H9 (cell line): ENCODE measurements at regions not wholly inside any gene's neighbourhood (a gene's known extent, or its start where the extent isn't known, plus 50 kb on each side); places are given as distances from the start of the nearest gene placed in this dataset.

Experiments used
- DNase-seq: peaks from one replicate; pipeline ENCODE4 v3.0.0-alpha.2; 2017
- H2AFZ ChIP-seq: one replicate; pipeline ENCODE4 v1.6.1; 2013; ENCODE audit warnings: mild to moderate bottlenecking, low read length, control low read depth, moderate library complexity
- H2AK5ac ChIP-seq: 2 replicates; pipeline ENCODE4 v1.6.1; 2013; ENCODE audit warnings: low read length, control low read depth, mixed read lengths; ENCODE audit not compliant: insufficient read length
- H2BK120ac ChIP-seq: one replicate; pipeline ENCODE4 v1.6.1; 2013; ENCODE audit warnings: low read depth, mild to moderate bottlenecking, low read length, control low read depth, inconsistent platforms; ENCODE audit not compliant: poor library complexity, severe bottlenecking
- H2BK12ac ChIP-seq: 2 replicates; pipeline ENCODE4 v1.6.1; 2013; ENCODE audit warnings: low read length, control low read depth, mixed read lengths, low read depth; ENCODE audit not compliant: insufficient read length
- H2BK15ac ChIP-seq: 2 replicates; pipeline ENCODE4 v1.6.1; 2013; ENCODE audit warnings: low read depth, low read length, control low read depth
- H2BK20ac ChIP-seq: one replicate; pipeline ENCODE4 v1.6.1; 2013; ENCODE audit warnings: low read depth, mild to moderate bottlenecking, low read length, control low read depth, inconsistent platforms; ENCODE audit not compliant: poor library complexity, severe bottlenecking
- H2BK5ac ChIP-seq: 2 replicates; pipeline ENCODE4 v1.6.1; 2013; ENCODE audit warnings: low read length, control low read depth, mixed read lengths; ENCODE audit not compliant: insufficient read length
- H3K14ac ChIP-seq: 2 replicates; pipeline ENCODE4 v1.6.1; 2013; ENCODE audit warnings: low read length, control low read depth; ENCODE audit not compliant: insufficient read depth
- H3K18ac ChIP-seq: 2 replicates; pipeline ENCODE4 v1.6.1; 2013; ENCODE audit warnings: low read depth, mild to moderate bottlenecking, mixed read lengths, low read length, control low read depth; ENCODE audit not compliant: insufficient read length
- H3K23ac ChIP-seq: 2 replicates; pipeline ENCODE4 v1.6.1; 2013; ENCODE audit warnings: low read length, control low read depth, mixed read lengths, low read depth; ENCODE audit not compliant: insufficient read length
- H3K23me2 ChIP-seq: 2 replicates; pipeline ENCODE4 v1.6.1; 2013; ENCODE audit warnings: low read depth, mild to moderate bottlenecking, mixed read lengths, low read length, control low read depth; ENCODE audit not compliant: insufficient read length, poor library complexity, severe bottlenecking
- H3K27ac ChIP-seq: 2 replicates; pipeline ENCODE4 v1.5.1; 2013; ENCODE audit warnings: low read length, control low read depth, mixed read lengths, low read depth; ENCODE audit not compliant: insufficient read length
- H3K27me3 ChIP-seq: 2 replicates; pipeline ENCODE4 v1.6.1; 2013; ENCODE audit warnings: low read length, control low read depth, inconsistent platforms; ENCODE audit not compliant: insufficient read depth
- H3K4ac ChIP-seq: 2 replicates; pipeline ENCODE4 v1.6.1; 2013; ENCODE audit warnings: low read depth, mild to moderate bottlenecking, control low read depth, inconsistent platforms, low read length, moderate library complexity
- H3K4me1 ChIP-seq: 2 replicates; pipeline ENCODE4 v1.6.1; 2013; ENCODE audit warnings: low read length, control low read depth, inconsistent platforms; ENCODE audit not compliant: insufficient read depth
- H3K4me2 ChIP-seq: 2 replicates; pipeline ENCODE4 v1.6.1; 2013; ENCODE audit warnings: low read length, control low read depth, mixed read lengths; ENCODE audit not compliant: insufficient read length, insufficient read depth
- H3K56ac ChIP-seq: 2 replicates; pipeline ENCODE4 v1.6.1; 2013; ENCODE audit warnings: low read depth, mild to moderate bottlenecking, mixed read lengths, low read length, control low read depth; ENCODE audit not compliant: insufficient read length
- H3K79me1 ChIP-seq: 2 replicates; pipeline ENCODE4 v1.6.1; 2013; ENCODE audit warnings: low read depth, mild to moderate bottlenecking, moderate library complexity, low read length, control low read depth, inconsistent platforms; ENCODE audit not compliant: insufficient read depth, poor library complexity, severe bottlenecking
- H3K79me2 ChIP-seq: 2 replicates; pipeline ENCODE4 v1.6.1; 2013; ENCODE audit warnings: low read length, control low read depth, inconsistent platforms; ENCODE audit not compliant: insufficient read depth
- H3K9ac ChIP-seq: 2 replicates; pipeline ENCODE4 v1.6.1; 2013; ENCODE audit warnings: low read length, control low read depth, mixed read lengths; ENCODE audit not compliant: insufficient read length; ENCODE audit errors: extremely low read depth
- H3K9me3 ChIP-seq: one replicate; pipeline ENCODE4 v1.6.1; 2013; ENCODE audit warnings: low read depth, low read length, inconsistent platforms; ENCODE audit not compliant: control insufficient read depth
- H3T11ph ChIP-seq: one replicate; pipeline ENCODE4 v1.6.1; 2013; ENCODE audit warnings: mild to moderate bottlenecking, low read length, control low read depth, inconsistent platforms
- H4K20me1 ChIP-seq: one replicate; pipeline ENCODE4 v1.6.1; 2013; ENCODE audit not compliant: control insufficient read depth, insufficient read length, insufficient read depth
- H4K5ac ChIP-seq: 2 replicates; pipeline ENCODE4 v1.6.1; 2013; ENCODE audit warnings: low read depth, mild to moderate bottlenecking, mixed read lengths, low read length, control low read depth; ENCODE audit not compliant: insufficient read length
- H4K8ac ChIP-seq: replicated peaks from 2 replicates; pipeline ENCODE4 v1.6.1; 2013; ENCODE audit warnings: low read length, control low read depth, mixed read lengths, low read depth; ENCODE audit not compliant: insufficient read length
- H4K91ac ChIP-seq: 2 replicates; pipeline ENCODE4 v1.6.1; 2013; ENCODE audit warnings: low read depth, mild to moderate bottlenecking, moderate library complexity, mixed read lengths, low read length, control low read depth; ENCODE audit not compliant: insufficient read length
- H3K27ac Mint-ChIP-seq, 3 experiments: 2 replicates in 2 of 3; 3 replicates in 1 of 3; pipeline ENCODE4 v1.8.0; 2020 to 2021; ENCODE audit warnings: mixed read lengths in 3 of 3, mild to moderate bottlenecking in 1 of 3, moderate library complexity in 1 of 3
- H3K27me3 Mint-ChIP-seq: 2 replicates; pipeline ENCODE4 v1.8.0; 2021; ENCODE audit warnings: low read depth, mild to moderate bottlenecking, moderate library complexity, mixed read lengths
- H3K36me3 Mint-ChIP-seq, 3 experiments: 2 replicates in 2 of 3; 3 replicates in 1 of 3; pipeline ENCODE4 v1.8.0; 2020 to 2021; ENCODE audit warnings: low read depth in 3 of 3, mixed read lengths in 3 of 3; ENCODE audit not compliant: insufficient read depth in 1 of 3
- H3K4me1 Mint-ChIP-seq, 2 experiments: 2 replicates each; pipeline ENCODE4 v1.8.0; 2020; ENCODE audit warnings: mixed read lengths in 2 of 2
- H3K4me3 Mint-ChIP-seq, 2 experiments: 2 replicates in 1 of 2; 3 replicates in 1 of 2; pipeline ENCODE4 v1.8.0; 2020 to 2021; ENCODE audit warnings: mild to moderate bottlenecking in 2 of 2, mixed read lengths in 2 of 2, moderate library complexity in 1 of 2
- H3K9me3 Mint-ChIP-seq, 2 experiments: 2 replicates in 1 of 2; 3 replicates in 1 of 2; pipeline ENCODE4 v1.8.0; 2020; ENCODE audit warnings: mild to moderate bottlenecking in 2 of 2, mixed read lengths in 2 of 2, moderate library complexity in 1 of 2
- WGBS: extraction: QIAGEN DNeasy Blood & Tissue Kit; methylation state at CpG from one replicate; pipeline ENCODE4 v1.1.7; 2013; ENCODE audit warnings: missing lambda C conversion rate, low lambda C conversion rate, mixed read lengths; ENCODE audit not compliant: insufficient read length; ENCODE audit errors: extremely low coverage; 5-methylcytosine and 5-hydroxymethylcytosine counted together
- TF ChIP-seq, protein P1 (sequence below): fragments of 200-600 bp; sonication (generic); conservative IDR thresholded peaks from 3 replicates; pipeline ENCODE4 v1.8.0; 2021; ENCODE audit warnings: antibody characterized with exemption, mild to moderate bottlenecking

DNA sequence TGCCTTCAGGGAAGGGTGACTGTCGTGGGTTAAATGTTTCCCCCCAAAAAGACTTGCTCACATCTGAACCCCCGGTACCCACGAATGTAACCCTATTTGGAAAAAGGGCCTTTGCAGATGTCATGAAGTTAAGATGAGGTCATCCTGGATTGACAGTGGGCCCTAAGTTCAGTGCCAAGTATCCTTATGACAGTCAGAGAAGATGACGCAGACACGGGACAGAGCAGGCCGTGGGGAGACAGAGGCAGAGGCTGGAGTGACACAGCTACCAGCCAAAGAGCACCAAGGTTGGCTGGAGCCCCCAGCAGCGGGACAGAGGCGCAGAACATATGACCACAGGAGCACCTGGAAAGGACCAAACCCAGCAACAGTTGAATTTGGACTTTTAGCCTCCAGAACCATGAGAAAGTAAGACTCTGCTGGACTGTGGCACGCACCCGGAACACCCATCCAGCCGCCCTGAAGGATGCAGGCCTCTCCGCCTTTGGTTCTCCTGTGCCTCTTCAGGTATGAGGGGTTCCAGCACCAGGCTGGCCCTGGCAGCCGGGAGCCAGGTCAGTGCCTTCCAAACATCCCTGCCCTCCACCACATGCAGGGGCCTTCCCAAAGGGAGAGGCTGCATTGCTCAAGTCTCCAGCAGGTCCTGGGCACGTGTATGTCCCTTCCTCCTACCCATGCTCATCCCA, 104.0 kb downstream of the FOXL1 start:
- Histone ChIP-seq H2BK120ac (no peak overlapping the region), H3K23me2 (no peaks in the 10 kb centered on the region), H2AFZ (no peak overlapping the region), H3K79me1 (no peaks in the 10 kb centered on the region), H3K18ac (no peak overlapping the region), H2BK5ac (no peak overlapping the region), H3K23ac (no peak overlapping the region), H3K79me2 (no peaks in the 10 kb centered on the region), H4K8ac (no peak overlapping the region), H3T11ph (no peak overlapping the region), H2BK12ac (no peak overlapping the region), H3K27me3 (no peaks in the 10 kb centered on the region), H3K9me3 (no peaks in the 10 kb centered on the region), H4K91ac (no peak overlapping the region), H2BK15ac (no peak overlapping the region), H4K20me1 (no peaks in the 10 kb centered on the region), H2AK5ac (no peak overlapping the region), H3K4me2 (no peak overlapping the region), H3K9ac (no peak overlapping the region), H3K4ac (no peak overlapping the region), H3K27ac (no peak overlapping the region), H3K4me1 (no peaks in the 10 kb centered on the region), H3K56ac (no peak overlapping the region), H3K14ac (no peak overlapping the region), H2BK20ac (no peak overlapping the region), H4K5ac (no peak overlapping the region)
- DNase-seq = no peak
- no peak overlapping the region; a peak in 1 of 7 replicates for H3K27ac Mint-ChIP-seq
- peaks cover 0 to 6% (median 2%) of the 10 kb centered on the region in 3 experiments; a peak in 2 of 7 replicates for H3K36me3 Mint-ChIP-seq
- H3K4me3 Mint-ChIP-seq = no peak overlapping the region
- no CpG with 5 or more reads among the region's 14 CpGs for WGBS
- TF ChIP-seq, protein P1, sequence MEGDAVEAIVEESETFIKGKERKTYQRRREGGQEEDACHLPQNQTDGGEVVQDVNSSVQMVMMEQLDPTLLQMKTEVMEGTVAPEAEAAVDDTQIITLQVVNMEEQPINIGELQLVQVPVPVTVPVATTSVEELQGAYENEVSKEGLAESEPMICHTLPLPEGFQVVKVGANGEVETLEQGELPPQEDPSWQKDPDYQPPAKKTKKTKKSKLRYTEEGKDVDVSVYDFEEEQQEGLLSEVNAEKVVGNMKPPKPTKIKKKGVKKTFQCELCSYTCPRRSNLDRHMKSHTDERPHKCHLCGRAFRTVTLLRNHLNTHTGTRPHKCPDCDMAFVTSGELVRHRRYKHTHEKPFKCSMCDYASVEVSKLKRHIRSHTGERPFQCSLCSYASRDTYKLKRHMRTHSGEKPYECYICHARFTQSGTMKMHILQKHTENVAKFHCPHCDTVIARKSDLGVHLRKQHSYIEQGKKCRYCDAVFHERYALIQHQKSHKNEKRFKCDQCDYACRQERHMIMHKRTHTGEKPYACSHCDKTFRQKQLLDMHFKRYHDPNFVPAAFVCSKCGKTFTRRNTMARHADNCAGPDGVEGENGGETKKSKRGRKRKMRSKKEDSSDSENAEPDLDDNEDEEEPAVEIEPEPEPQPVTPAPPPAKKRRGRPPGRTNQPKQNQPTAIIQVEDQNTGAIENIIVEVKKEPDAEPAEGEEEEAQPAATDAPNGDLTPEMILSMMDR = no peak
- H3K4me1 Mint-ChIP-seq = no peaks in the 10 kb centered on the region; a peak in 1 of 4 replicates
- H3K9me3 Mint-ChIP-seq = peaks cover 6 to 11% of the 10 kb centered on the region in 2 experiments; a peak in 4 of 5 replicates
- H3K27me3 Mint-ChIP-seq = peaks cover 7% of the 10 kb centered on the region
